BE2C (cell line): ENCODE measurements at regions not wholly inside any gene's neighbourhood (a gene's known extent, or its start where the extent isn't known, plus 50 kb on each side); places are given as distances from the start of the nearest gene placed in this dataset.

Experiments used
- DNase-seq: peaks from one replicate; pipeline ENCODE4 v3.0.0-alpha.2; 2020
- H3K27me3 ChIP-seq: fragments of 250-450 bp; sonication (Bioruptor Pico); 2 replicates; pipeline ENCODE4 v1.5.1; 2020; ENCODE audit warnings: mild to moderate bottlenecking
- H3K36me3 ChIP-seq: fragments of 250-450 bp; sonication (Bioruptor Pico); 2 replicates; pipeline ENCODE4 v1.5.1; 2020; ENCODE audit warnings: mild to moderate bottlenecking
- H3K4me1 ChIP-seq: fragments of 250-450 bp; sonication (Bioruptor Pico); 2 replicates; pipeline ENCODE4 v1.5.1; 2020
- H3K4me3 ChIP-seq: 2 replicates; pipeline ENCODE4 v1.5.1; 2011; ENCODE audit warnings: low read depth, low read length
- H3K9me3 ChIP-seq: fragments of 250-450 bp; sonication (Bioruptor Pico); 2 replicates; pipeline ENCODE4 v1.5.1; 2020
- CTCF ChIP-seq: IDR thresholded peaks from 2 replicates; pipeline ENCODE4 v1.5.1; 2012; ENCODE audit warnings: mild to moderate bottlenecking, low read depth, low read length

GRCh38 chr3:161851941-161852566, 355.4 kb downstream of the OTOL1 start:
- Histone ChIP-seq H3K4me3 (no peak overlapping the region), H3K4me1 (no peaks in the 10 kb centered on the region), H3K36me3 (no peaks in the 10 kb centered on the region), H3K27me3 (no peaks in the 10 kb centered on the region), H3K9me3 (no peaks in the 10 kb centered on the region)
- peak; percentile 69 for DNase-seq
- peak; percentile 86 for TF ChIP-seq CTCF

GRCh38 chr3:161852744-161853143, 356.1 kb downstream of the OTOL1 start:
- no peaks in the 10 kb centered on the region for H3K9me3 ChIP-seq
- no peaks in the 10 kb centered on the region for H3K36me3 ChIP-seq
- DNase-seq: no peak
- no peak overlapping the region for H3K4me3 ChIP-seq
- no peak for TF ChIP-seq CTCF
- H3K27me3 ChIP-seq: no peaks in the 10 kb centered on the region
- no peaks in the 10 kb centered on the region for H3K4me1 ChIP-seq

GRCh38 chr3:161854232-161854771, 357.7 kb downstream of the OTOL1 start:
- H3K27me3 ChIP-seq: no peaks in the 10 kb centered on the region
- H3K4me1 ChIP-seq: no peaks in the 10 kb centered on the region
- no peaks in the 10 kb centered on the region for H3K9me3 ChIP-seq
- peak; percentile 61 for TF ChIP-seq CTCF
- no peak overlapping the region for H3K4me3 ChIP-seq
- peak; percentile 57 for DNase-seq
- no peaks in the 10 kb centered on the region for H3K36me3 ChIP-seq

GRCh38 chr3:161859057-161859456, 362.4 kb downstream of the OTOL1 start:
- no peaks in the 10 kb centered on the region for H3K27me3 ChIP-seq
- H3K36me3 ChIP-seq: no peaks in the 10 kb centered on the region
- no peak overlapping the region for H3K4me3 ChIP-seq
- TF ChIP-seq CTCF: no peak
- no peaks in the 10 kb centered on the region for H3K4me1 ChIP-seq
- no peak for DNase-seq
- no peaks in the 10 kb centered on the region for H3K9me3 ChIP-seq

GRCh38 chr3:161859865-161860450, 363.4 kb downstream of the OTOL1 start:
- Histone ChIP-seq H3K4me3 (no peak overlapping the region), H3K9me3 (no peaks in the 10 kb centered on the region), H3K4me1 (no peaks in the 10 kb centered on the region), H3K36me3 (no peaks in the 10 kb centered on the region), H3K27me3 (no peaks in the 10 kb centered on the region)
- DNase-seq: no peak
- TF ChIP-seq CTCF: no peak

- DNase-seq: no peak
- Histone ChIP-seq H3K27me3 (no peaks in the 10 kb centered on the region), H3K4me1 (no peaks in the 10 kb centered on the region), H3K4me3 (no peak overlapping the region), H3K36me3 (no peaks in the 10 kb centered on the region), H3K9me3 (no peaks in the 10 kb centered on the region)
- TF ChIP-seq CTCF: no peak
These were observed 367.2 kb downstream of the OTOL1 start for GRCh38 chr3:161863775-161864174.
